BE2C (cell line): ENCODE measurements at regions not wholly inside any gene's neighbourhood (a gene's known extent, or its start where the extent isn't known, plus 50 kb on each side); places are given as distances from the start of the nearest gene placed in this dataset.

Experiments used
- DNase-seq: peaks from one replicate; pipeline ENCODE4 v3.0.0-alpha.2; 2020
- H3K27me3 ChIP-seq: fragments of 250-450 bp; sonication (Bioruptor Pico); 2 replicates; pipeline ENCODE4 v1.5.1; 2020; ENCODE audit warnings: mild to moderate bottlenecking
- H3K36me3 ChIP-seq: fragments of 250-450 bp; sonication (Bioruptor Pico); 2 replicates; pipeline ENCODE4 v1.5.1; 2020; ENCODE audit warnings: mild to moderate bottlenecking
- H3K4me1 ChIP-seq: fragments of 250-450 bp; sonication (Bioruptor Pico); 2 replicates; pipeline ENCODE4 v1.5.1; 2020
- H3K4me3 ChIP-seq: 2 replicates; pipeline ENCODE4 v1.5.1; 2011; ENCODE audit warnings: low read depth, low read length
- H3K9me3 ChIP-seq: fragments of 250-450 bp; sonication (Bioruptor Pico); 2 replicates; pipeline ENCODE4 v1.5.1; 2020
- CTCF ChIP-seq: IDR thresholded peaks from 2 replicates; pipeline ENCODE4 v1.5.1; 2012; ENCODE audit warnings: mild to moderate bottlenecking, low read depth, low read length

- Histone ChIP-seq H3K9me3 (no peaks in the 10 kb centered on the region), H3K4me3 (no peak overlapping the region), H3K27me3 (no peaks in the 10 kb centered on the region), H3K4me1 (no peaks in the 10 kb centered on the region), H3K36me3 (no peaks in the 10 kb centered on the region)
- no peak for DNase-seq
- no peak for TF ChIP-seq CTCF
Observed at GRCh38 chr22:33971561-33971961, 51.3 kb upstream of the LARGE1 start.

GRCh38 chr22:33975841-33976240 is 55.6 kb upstream of the LARGE1 start:
- Histone ChIP-seq H3K9me3 (no peaks in the 10 kb centered on the region), H3K4me3 (no peak overlapping the region), H3K36me3 (no peaks in the 10 kb centered on the region), H3K27me3 (no peaks in the 10 kb centered on the region), H3K4me1 (no peaks in the 10 kb centered on the region)
- TF ChIP-seq CTCF = no peak
- DNase-seq = no peak

GRCh38 chr22:33983558-33983957 is 63.3 kb upstream of the LARGE1 start:
- Histone ChIP-seq H3K27me3 (no peaks in the 10 kb centered on the region), H3K36me3 (no peaks in the 10 kb centered on the region), H3K9me3 (no peaks in the 10 kb centered on the region), H3K4me1 (no peaks in the 10 kb centered on the region), H3K4me3 (no peak overlapping the region)
- no peak for DNase-seq
- no peak for TF ChIP-seq CTCF

GRCh38 chr22:33984211-33984610 is 63.9 kb upstream of the LARGE1 start:
- Histone ChIP-seq H3K27me3 (no peaks in the 10 kb centered on the region), H3K4me3 (no peak overlapping the region), H3K4me1 (no peaks in the 10 kb centered on the region), H3K36me3 (no peaks in the 10 kb centered on the region), H3K9me3 (no peaks in the 10 kb centered on the region)
- DNase-seq = no peak
- no peak for TF ChIP-seq CTCF

GRCh38 chr22:33984656-33985285 is 64.5 kb upstream of the LARGE1 start:
- Histone ChIP-seq H3K4me1 (no peaks in the 10 kb centered on the region), H3K27me3 (no peaks in the 10 kb centered on the region), H3K9me3 (no peaks in the 10 kb centered on the region), H3K4me3 (no peak overlapping the region), H3K36me3 (no peaks in the 10 kb centered on the region)
- no peak for DNase-seq
- TF ChIP-seq CTCF = no peak

GRCh38 chr22:33985506-33985905 is 65.2 kb upstream of the LARGE1 start:
- Histone ChIP-seq H3K27me3 (no peaks in the 10 kb centered on the region), H3K4me3 (no peak overlapping the region), H3K36me3 (no peaks in the 10 kb centered on the region), H3K4me1 (no peaks in the 10 kb centered on the region), H3K9me3 (no peaks in the 10 kb centered on the region)
- DNase-seq = no peak
- TF ChIP-seq CTCF = no peak
